H1 (cell line): ENCODE measurements at regions not wholly inside any gene's neighbourhood (a gene's known extent, or its start where the extent isn't known, plus 50 kb on each side); places are given as distances from the start of the nearest gene placed in this dataset.

Source experiments
- CTCF ChIA-PET: fragments of 300-600 bp; sonication (Branson Sonifier 250); formaldehyde crosslinking; loops from one replicate; lab custom pipeline; 2021; ENCODE audit not compliant: partially characterized antibody; lab: Charles Lee
- POLR2A ChIA-PET: fragments of 300-600 bp; sonication (Branson Sonifier 250); formaldehyde crosslinking; loops from one replicate; lab custom pipeline; 2021; ENCODE audit warnings: inconsistent platforms; ENCODE audit not compliant: partially characterized antibody; lab: Charles Lee
- DNase-seq, 2 experiments: peaks; one replicate each; pipeline versions ENCODE4 v3.0.0 to v3.0.0-alpha.2; 2010 to 2022; ENCODE audit warnings: low spot score in 2 of 2, low read depth in 1 of 2, mixed read lengths in 1 of 2
- FAIRE-seq: peaks from 2 replicates; lab custom pipeline; 2011; peaks lifted over from hg19 to GRCh38; lab: Jason Lieb, UNC
- H2AFZ ChIP-seq: 2 replicates; pipeline ENCODE4 v1.8.1; 2012; ENCODE audit warnings: low read length, inconsistent platforms
- H2AK5ac ChIP-seq: 2 replicates; pipeline ENCODE4 v1.6.1; 2013; ENCODE audit warnings: low read depth, low read length
- H2BK120ac ChIP-seq: replicated peaks from 2 replicates; pipeline ENCODE3; 2013; ENCODE audit warnings: low read depth, low read length, inconsistent platforms
- H2BK12ac ChIP-seq: 2 replicates; pipeline ENCODE4 v1.6.1; 2013; ENCODE audit warnings: low read depth, low read length
- H2BK15ac ChIP-seq: 2 replicates; pipeline ENCODE4 v1.6.1; 2013; ENCODE audit warnings: low read length
- H2BK20ac ChIP-seq: 2 replicates; pipeline ENCODE4 v1.6.1; 2013; ENCODE audit warnings: low read length
- H2BK5ac ChIP-seq: 2 replicates; pipeline ENCODE4 v1.6.1; 2013; ENCODE audit warnings: low read depth, low read length
- H3K14ac ChIP-seq: 2 replicates; pipeline ENCODE4 v1.6.1; 2013; ENCODE audit warnings: inconsistent platforms; ENCODE audit not compliant: insufficient read length
- H3K18ac ChIP-seq: 2 replicates; pipeline ENCODE4 v1.6.1; 2013; ENCODE audit warnings: low read length; ENCODE audit errors: extremely low read depth
- H3K23ac ChIP-seq: 2 replicates; pipeline ENCODE4 v1.6.1; 2013; ENCODE audit warnings: inconsistent platforms; ENCODE audit not compliant: insufficient read length
- H3K23me2 ChIP-seq: 2 replicates; pipeline ENCODE4 v1.6.1; 2013; ENCODE audit warnings: low read depth, low read length
- H3K27ac ChIP-seq: 2 replicates; pipeline ENCODE4 v1.6.1; 2011; ENCODE audit warnings: low read depth, low read length, inconsistent platforms
- H3K27me3 ChIP-seq, 4 experiments: replicated peaks in 1 of 4; 1 replicate in 1 of 4; 2 replicates in 3 of 4; pipeline versions ENCODE4 v1.6.1 to v1.8.1; 2011 to 2013; ENCODE audit warnings: low read length in 3 of 4, mild to moderate bottlenecking in 3 of 4, inconsistent platforms in 2 of 4, mixed read lengths in 2 of 4, moderate library complexity in 1 of 4; ENCODE audit not compliant: control insufficient read depth in 3 of 4, insufficient read depth in 3 of 4; ENCODE audit errors: extremely low read depth in 1 of 4
- H3K36me3 ChIP-seq, 4 experiments: 2 replicates each; pipeline versions ENCODE4 v1.6.1 to v1.8.1; 2011 to 2013; ENCODE audit warnings: mild to moderate bottlenecking in 4 of 4, low read length in 3 of 4, moderate library complexity in 2 of 4, control low read depth in 1 of 4, inconsistent platforms in 1 of 4; ENCODE audit not compliant: insufficient read depth in 4 of 4, control insufficient read depth in 2 of 4
- H3K4ac ChIP-seq: replicated peaks from 2 replicates; pipeline ENCODE3; 2013; ENCODE audit warnings: low read length, low read depth, mixed read lengths, inconsistent platforms; ENCODE audit not compliant: insufficient read length
- H3K4me1 ChIP-seq, 4 experiments: replicated peaks in 1 of 4; 1 replicate in 1 of 4; 2 replicates in 3 of 4; pipeline versions ENCODE4 v1.6.1 to v1.8.1; 2011 to 2013; ENCODE audit warnings: low read length in 3 of 4, inconsistent platforms in 2 of 4, mixed read lengths in 1 of 4; ENCODE audit not compliant: insufficient read depth in 4 of 4, control insufficient read depth in 3 of 4
- H3K4me2 ChIP-seq, 2 experiments: 2 replicates each; pipeline versions ENCODE4 v1.6.1 to v1.8.1; 2011 to 2013; ENCODE audit warnings: low read depth in 2 of 2, low read length in 2 of 2, control low read depth in 1 of 2, inconsistent platforms in 1 of 2, mild to moderate bottlenecking in 1 of 2; ENCODE audit not compliant: insufficient read depth in 1 of 2
- H3K4me3 ChIP-seq, 4 experiments: fragments of 200-600, 300-600 bp in 1 of 4; sonication (generic), shearing (Covaris generic), sonication (Bioruptor Twin) in 1 of 4; 2 replicates each; pipeline versions ENCODE4 v1.5.1 to v1.8.1; 2011 to 2016; ENCODE audit warnings: low read length in 4 of 4, low read depth in 3 of 4, control low read depth in 2 of 4, inconsistent platforms in 2 of 4, mild to moderate bottlenecking in 2 of 4, mixed read lengths in 1 of 4, moderate library complexity in 1 of 4; ENCODE audit not compliant: insufficient read depth in 2 of 4; ENCODE audit errors: extremely low read depth in 1 of 4
- H3K56ac ChIP-seq: replicated peaks from 2 replicates; pipeline ENCODE3; 2013; ENCODE audit warnings: low read depth, mild to moderate bottlenecking, mixed read lengths, low read length, inconsistent platforms; ENCODE audit not compliant: insufficient read length
- H3K79me1 ChIP-seq: 2 replicates; pipeline ENCODE4 v1.6.1; 2013; ENCODE audit warnings: low read depth, low read length, control low read depth
- H3K79me2 ChIP-seq, 2 experiments: 2 replicates each; pipeline versions ENCODE4 v1.6.1 to v1.8.1; 2012 to 2013; ENCODE audit warnings: low read length in 2 of 2, mild to moderate bottlenecking in 2 of 2, inconsistent platforms in 1 of 2; ENCODE audit not compliant: insufficient read depth in 2 of 2, control insufficient read depth in 1 of 2
- H3K9ac ChIP-seq, 4 experiments: replicated peaks in 1 of 4; 1 replicate in 1 of 4; 2 replicates in 3 of 4; pipeline versions ENCODE4 v1.6.1 to v1.8.1; 2011 to 2013; ENCODE audit warnings: low read depth in 3 of 4, low read length in 3 of 4, control low read depth in 2 of 4, mild to moderate bottlenecking in 2 of 4, moderate library complexity in 2 of 4, inconsistent platforms in 1 of 4; ENCODE audit errors: extremely low read depth in 1 of 4
- H3K9me3 ChIP-seq, 2 experiments: 2 replicates each; pipeline versions ENCODE4 v1.6.1 to v1.8.1; 2012 to 2013; ENCODE audit warnings: mild to moderate bottlenecking in 2 of 2, moderate library complexity in 2 of 2, control low read depth in 1 of 2, inconsistent platforms in 1 of 2, low read depth in 1 of 2, low read length in 1 of 2, mixed read lengths in 1 of 2; ENCODE audit not compliant: insufficient read depth in 2 of 2
- H4K20me1 ChIP-seq, 2 experiments: replicated peaks in 1 of 2; 2 replicates each; pipeline versions ENCODE3 to v1.8.1; 2011 to 2013; ENCODE audit warnings: inconsistent platforms in 2 of 2, low read length in 2 of 2, mild to moderate bottlenecking in 1 of 2; ENCODE audit not compliant: insufficient read depth in 2 of 2, control insufficient read depth in 1 of 2
- H4K5ac ChIP-seq: 2 replicates; pipeline ENCODE4 v1.6.1; 2013; ENCODE audit warnings: low read length, low read depth, mixed read lengths, inconsistent platforms; ENCODE audit not compliant: insufficient read length
- H4K8ac ChIP-seq: 2 replicates; pipeline ENCODE4 v1.8.0; 2013; ENCODE audit warnings: mild to moderate bottlenecking, moderate library complexity, low read length, inconsistent platforms; ENCODE audit not compliant: insufficient read depth; ENCODE audit errors: extremely low read depth
- H4K91ac ChIP-seq: replicated peaks from 2 replicates; pipeline ENCODE3; 2013; ENCODE audit warnings: low read length, mixed read lengths, inconsistent platforms; ENCODE audit not compliant: insufficient read length
- HDAC6 ChIP-seq: IDR thresholded peaks from one replicate; pipeline ENCODE4 v1.7.1; 2012; ENCODE audit warnings: low read depth, mild to moderate bottlenecking, inconsistent platforms, low read length, moderate library complexity
- JUN ChIP-seq: IDR thresholded peaks from 2 replicates; pipeline ENCODE4 v1.6.1; 2011; ENCODE audit warnings: low read depth, mild to moderate bottlenecking, improper control_type of control experiment, low read length
- TBP ChIP-seq: IDR thresholded peaks from 2 replicates; pipeline ENCODE4 v1.6.1; 2011; ENCODE audit warnings: low read depth, low read length, improper control_type of control experiment
- WGBS, 2 experiments: shearing (Covaris generic) in 1 of 2; methylation state at CpG; one replicate each; pipeline versions ENCODE4 v1.1.6 to v1.1.7; 2013 to 2015; ENCODE audit warnings: low lambda C conversion rate in 2 of 2, mixed read lengths in 2 of 2, inconsistent platforms in 1 of 2, low coverage in 1 of 2, missing lambda C conversion rate in 1 of 2; ENCODE audit not compliant: insufficient replicate concordance in 2 of 2, insufficient coverage in 1 of 2, insufficient read length in 1 of 2; ENCODE audit errors: extremely low coverage in 1 of 2, missing lambda C conversion rate in 1 of 2; 5-methylcytosine and 5-hydroxymethylcytosine counted together
- TF ChIP-seq, protein P1 (sequence below): IDR thresholded peaks from 2 replicates; pipeline ENCODE4 v1.6.1; 2011; ENCODE audit warnings: low read depth, mild to moderate bottlenecking, low read length; ENCODE audit not compliant: insufficient read depth

DNA sequence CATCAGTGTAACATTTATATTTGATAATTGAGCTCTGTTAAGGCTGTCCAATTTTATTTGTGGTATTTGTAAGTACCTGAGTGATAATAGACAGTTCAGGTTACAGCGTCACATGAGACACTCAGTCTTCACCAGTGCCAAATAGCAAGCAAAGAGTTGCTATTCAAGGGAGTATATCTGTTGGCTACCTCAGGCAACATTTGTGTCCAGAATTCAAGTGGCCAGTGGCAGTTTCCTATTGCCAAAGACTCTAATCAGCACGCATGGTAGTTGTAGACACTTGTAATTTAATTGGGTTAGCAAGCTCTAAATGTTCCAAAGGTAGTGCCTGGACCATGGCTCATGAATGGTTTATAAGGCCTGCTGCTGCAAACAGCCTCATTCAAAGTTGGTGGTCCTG lies 1524.3 kb upstream of the B3GALT2 start:
- H3K23ac ChIP-seq, result no peak overlapping the region
- ChIA-PET POLR2A (no interaction called here), CTCF (no interaction called here)
- H4K8ac ChIP-seq, result no peak overlapping the region
- H2AK5ac ChIP-seq, result no peak overlapping the region
- H3K56ac ChIP-seq, result no peak overlapping the region
- no peaks in the 10 kb centered on the region for H3K36me3 ChIP-seq
- no peaks in the 10 kb centered on the region for H3K27me3 ChIP-seq
- FAIRE-seq, result no peak
- no peak overlapping the region for H3K9ac ChIP-seq
- H3K23me2 ChIP-seq, result no peaks in the 10 kb centered on the region
- no peak overlapping the region for H2BK20ac ChIP-seq
- no peak overlapping the region for H2BK120ac ChIP-seq
- no peak overlapping the region for H3K18ac ChIP-seq
- H2BK15ac ChIP-seq, result no peak overlapping the region
- 89% methylated on average over 2 of the region's 2 CpGs; no CpG with 5 or more reads in 1 of the 2 experiments for WGBS, 2 experiments
- H3K4me2 ChIP-seq, result no peak overlapping the region
- no peak overlapping the region for H3K4ac ChIP-seq
- H3K9me3 ChIP-seq, result no peaks in the 10 kb centered on the region
- no peak overlapping the region for H2AFZ ChIP-seq
- TF ChIP-seq HDAC6, result no peak
- TF ChIP-seq TBP, result no peak
- no peak for TF ChIP-seq JUN
- TF ChIP-seq, protein P1, sequence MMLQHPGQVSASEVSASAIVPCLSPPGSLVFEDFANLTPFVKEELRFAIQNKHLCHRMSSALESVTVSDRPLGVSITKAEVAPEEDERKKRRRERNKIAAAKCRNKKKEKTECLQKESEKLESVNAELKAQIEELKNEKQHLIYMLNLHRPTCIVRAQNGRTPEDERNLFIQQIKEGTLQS, result no peak
- H4K5ac ChIP-seq, result no peak overlapping the region
- H3K79me1 ChIP-seq, result no peaks in the 10 kb centered on the region
- DNase-seq, result no peak
- no peak overlapping the region for H3K27ac ChIP-seq
- H3K14ac ChIP-seq, result no peak overlapping the region
- no peaks in the 10 kb centered on the region for H3K79me2 ChIP-seq
- no peak overlapping the region for H2BK5ac ChIP-seq
- no peak overlapping the region for H3K4me3 ChIP-seq
- H4K20me1 ChIP-seq, result no peaks in the 10 kb centered on the region
- no peaks in the 10 kb centered on the region for H3K4me1 ChIP-seq
- no peak overlapping the region for H4K91ac ChIP-seq
- H2BK12ac ChIP-seq, result no peak overlapping the region
